GM23338 (cell line): ENCODE measurements at regions not wholly inside any gene's neighbourhood (a gene's known extent, or its start where the extent isn't known, plus 50 kb on each side); places are given as distances from the start of the nearest gene placed in this dataset.

Experiments
- ATAC-seq: fragments of 200-7000 bp; cut with Tn5 transposase; 3 replicates; pipeline ENCODE4 v1.9.1; 2020
- DNase-seq: peaks from one replicate; pipeline ENCODE4 v3.0.0-alpha.2; 2015; ENCODE audit warnings: low spot score
- H2AFZ ChIP-seq: fragments of 200-600 bp; sonication (generic); 2 replicates; pipeline ENCODE4 v1.8.0; 2016; ENCODE audit warnings: antibody characterized with exemption, mild to moderate bottlenecking, moderate library complexity
- H3F3A ChIP-seq: fragments of 200-600 bp; sonication (generic); replicated peaks from 2 replicates; pipeline ENCODE4 v1.8.0; 2017; ENCODE audit warnings: antibody characterized with exemption, mixed run types, low read depth
- H3K27ac ChIP-seq: fragments of 200-600 bp; sonication (generic); 2 replicates; pipeline ENCODE4 v1.6.1; 2016; ENCODE audit warnings: low read depth
- H3K27me3 ChIP-seq: fragments of 200-600 bp; sonication (generic); 2 replicates; pipeline ENCODE4 v1.8.0; 2016; ENCODE audit warnings: mild to moderate bottlenecking, mixed run types, moderate library complexity; ENCODE audit not compliant: insufficient read depth
- H3K36me3 ChIP-seq: fragments of 200-600 bp; sonication (generic); 2 replicates; pipeline ENCODE4 v1.8.0; 2016; ENCODE audit warnings: mild to moderate bottlenecking; ENCODE audit not compliant: insufficient read depth
- H3K4me1 ChIP-seq: fragments of 200-600 bp; sonication (generic); 2 replicates; pipeline ENCODE4 v1.8.0; 2016; ENCODE audit warnings: mild to moderate bottlenecking, moderate library complexity; ENCODE audit not compliant: insufficient read depth
- H3K4me2 ChIP-seq: fragments of 200-600 bp; sonication (generic); 2 replicates; pipeline ENCODE4 v1.7.1; 2017; ENCODE audit warnings: mixed run types
- H3K4me3 ChIP-seq: fragments of 200-600 bp; sonication (generic); 2 replicates; pipeline ENCODE4 v1.6.1; 2016; ENCODE audit warnings: mixed run types
- H3K79me2 ChIP-seq: fragments of 200-600 bp; sonication (generic); replicated peaks from 2 replicates; pipeline ENCODE4 v1.8.0; 2017; ENCODE audit warnings: mild to moderate bottlenecking; ENCODE audit not compliant: insufficient read depth
- H3K9me2 ChIP-seq: fragments of 200-600 bp; sonication (generic); 2 replicates; pipeline ENCODE4 v1.8.0; 2017; ENCODE audit not compliant: insufficient read depth
- H4K20me1 ChIP-seq: fragments of 200-600 bp; sonication (generic); replicated peaks from 2 replicates; pipeline ENCODE4 v1.8.0; 2017; ENCODE audit warnings: mild to moderate bottlenecking; ENCODE audit not compliant: insufficient read depth
- H3K27ac Mint-ChIP-seq: 2 replicates; pipeline ENCODE4 v1.8.0; 2020; ENCODE audit warnings: inconsistent platforms, mild to moderate bottlenecking, moderate library complexity, mixed read lengths
- H3K27me3 Mint-ChIP-seq: 3 replicates; pipeline ENCODE4 v1.8.0; 2022; ENCODE audit warnings: low read depth, mild to moderate bottlenecking, moderate library complexity, mixed read lengths, inconsistent platforms; ENCODE audit not compliant: insufficient read depth, poor library complexity
- H3K36me3 Mint-ChIP-seq: 3 replicates; pipeline ENCODE4 v1.8.0; 2021; ENCODE audit warnings: low read depth, mild to moderate bottlenecking, inconsistent platforms, moderate library complexity, mixed read lengths
- H3K4me1 Mint-ChIP-seq: 3 replicates; pipeline ENCODE4 v1.8.0; 2020; ENCODE audit warnings: mild to moderate bottlenecking, inconsistent platforms, mixed read lengths
- H3K4me3 Mint-ChIP-seq: 3 replicates; pipeline ENCODE4 v1.8.0; 2021; ENCODE audit warnings: moderate library complexity, mild to moderate bottlenecking, inconsistent platforms, mixed read lengths
- H3K9me3 Mint-ChIP-seq: 3 replicates; pipeline ENCODE4 v1.8.0; 2020; ENCODE audit warnings: moderate library complexity, mild to moderate bottlenecking, inconsistent platforms, mixed read lengths
- EZH2 ChIP-seq: fragments of 200-600 bp; sonication (generic); IDR thresholded peaks from one replicate; pipeline ENCODE4 v1.8.0; 2017; ENCODE audit warnings: antibody characterized with exemption, mild to moderate bottlenecking, low read depth; ENCODE audit not compliant: unreplicated experiment
- JUNB ChIP-seq: IDR thresholded peaks from one replicate; pipeline ENCODE4 v1.6.1; 2016; ENCODE audit warnings: antibody characterized with exemption; ENCODE audit not compliant: unreplicated experiment
- NANOG ChIP-seq: IDR thresholded peaks from 2 replicates; pipeline ENCODE4 v1.6.1; 2016; ENCODE audit warnings: antibody characterized with exemption, borderline replicate concordance
- POLR2AphosphoS5 ChIP-seq: IDR thresholded peaks from 2 replicates; pipeline ENCODE4 v1.6.1; 2016; ENCODE audit warnings: antibody characterized with exemption, low read depth
- STAT1 ChIP-seq: IDR thresholded peaks from one replicate; pipeline ENCODE4 v1.6.1; 2016; ENCODE audit warnings: antibody characterized with exemption; ENCODE audit not compliant: unreplicated experiment
- ZNF331 ChIP-seq: fragments of 250-450 bp; sonication (Bioruptor Pico); IDR thresholded peaks from 2 replicates; pipeline ENCODE4 v1.5.0; 2020; ENCODE audit warnings: low read depth, mild to moderate bottlenecking, moderate library complexity
- TF ChIP-seq, protein P1 (sequence below), 2 experiments: fragments of 200-600 bp in 1 of 2; sonication (generic) in 1 of 2; conservative IDR thresholded peaks; 2 replicates each; pipeline versions ENCODE4 v1.5.1 to v1.6.1; 2016 to 2017; ENCODE audit warnings: antibody characterized with exemption in 2 of 2, low read depth in 2 of 2, mild to moderate bottlenecking in 2 of 2, moderate library complexity in 1 of 2
- TF ChIP-seq, protein P2 (sequence below): fragments of 250-450 bp; sonication (Bioruptor Pico); IDR thresholded peaks from 2 replicates; pipeline ENCODE4 v1.5.0; 2020; ENCODE audit warnings: mild to moderate bottlenecking, moderate library complexity
- TF ChIP-seq, protein P3 (sequence below): IDR thresholded peaks from 2 replicates; pipeline ENCODE4 v1.6.1; 2016; ENCODE audit warnings: antibody characterized with exemption

DNA sequence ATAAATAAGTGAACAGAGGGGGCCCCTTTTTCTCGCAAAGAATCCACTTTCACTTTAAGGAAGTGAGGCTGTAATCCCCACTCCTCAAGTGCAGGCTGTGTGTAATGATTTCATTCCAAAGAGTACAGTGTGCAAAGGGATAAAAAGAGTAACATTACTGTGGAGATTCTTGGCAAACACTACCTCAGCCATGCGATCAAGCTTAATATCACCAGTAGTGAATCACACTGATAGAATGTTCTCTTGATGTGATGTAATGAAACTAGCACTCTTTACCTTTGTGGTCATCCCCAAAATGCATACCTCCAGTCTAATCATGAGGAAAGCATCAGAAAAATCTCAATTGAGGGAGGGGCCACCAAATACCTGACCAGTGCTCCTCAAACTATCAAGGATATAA lies 246.1 kb upstream of the CHORDC1 start:
- no peaks in the 10 kb centered on the region for H3K4me1 ChIP-seq
- Mint-ChIP-seq H3K4me3 (no peak overlapping the region), H3K36me3 (no peaks in the 10 kb centered on the region), H3K27me3 (no peaks in the 10 kb centered on the region), H3K4me1 (no peaks in the 10 kb centered on the region), H3K9me3 (no peaks in the 10 kb centered on the region), H3K27ac (no peak overlapping the region)
- H3K27ac ChIP-seq = no peak overlapping the region
- no peaks in the 10 kb centered on the region for H3K9me2 ChIP-seq
- no peak overlapping the region for H2AFZ ChIP-seq
- ATAC-seq = no peak
- no peaks in the 10 kb centered on the region for H3K27me3 ChIP-seq
- TF ChIP-seq NANOG = no peak
- TF ChIP-seq STAT1 = no peak
- TF ChIP-seq EZH2 = no peak
- TF ChIP-seq, protein P1, sequence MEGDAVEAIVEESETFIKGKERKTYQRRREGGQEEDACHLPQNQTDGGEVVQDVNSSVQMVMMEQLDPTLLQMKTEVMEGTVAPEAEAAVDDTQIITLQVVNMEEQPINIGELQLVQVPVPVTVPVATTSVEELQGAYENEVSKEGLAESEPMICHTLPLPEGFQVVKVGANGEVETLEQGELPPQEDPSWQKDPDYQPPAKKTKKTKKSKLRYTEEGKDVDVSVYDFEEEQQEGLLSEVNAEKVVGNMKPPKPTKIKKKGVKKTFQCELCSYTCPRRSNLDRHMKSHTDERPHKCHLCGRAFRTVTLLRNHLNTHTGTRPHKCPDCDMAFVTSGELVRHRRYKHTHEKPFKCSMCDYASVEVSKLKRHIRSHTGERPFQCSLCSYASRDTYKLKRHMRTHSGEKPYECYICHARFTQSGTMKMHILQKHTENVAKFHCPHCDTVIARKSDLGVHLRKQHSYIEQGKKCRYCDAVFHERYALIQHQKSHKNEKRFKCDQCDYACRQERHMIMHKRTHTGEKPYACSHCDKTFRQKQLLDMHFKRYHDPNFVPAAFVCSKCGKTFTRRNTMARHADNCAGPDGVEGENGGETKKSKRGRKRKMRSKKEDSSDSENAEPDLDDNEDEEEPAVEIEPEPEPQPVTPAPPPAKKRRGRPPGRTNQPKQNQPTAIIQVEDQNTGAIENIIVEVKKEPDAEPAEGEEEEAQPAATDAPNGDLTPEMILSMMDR (conservative IDR thresholded peaks at IDR 0.05; ENCODE audit: low read depth in 2 of 2) = no peak
- no peak for TF ChIP-seq JUNB
- TF ChIP-seq, protein P2, sequence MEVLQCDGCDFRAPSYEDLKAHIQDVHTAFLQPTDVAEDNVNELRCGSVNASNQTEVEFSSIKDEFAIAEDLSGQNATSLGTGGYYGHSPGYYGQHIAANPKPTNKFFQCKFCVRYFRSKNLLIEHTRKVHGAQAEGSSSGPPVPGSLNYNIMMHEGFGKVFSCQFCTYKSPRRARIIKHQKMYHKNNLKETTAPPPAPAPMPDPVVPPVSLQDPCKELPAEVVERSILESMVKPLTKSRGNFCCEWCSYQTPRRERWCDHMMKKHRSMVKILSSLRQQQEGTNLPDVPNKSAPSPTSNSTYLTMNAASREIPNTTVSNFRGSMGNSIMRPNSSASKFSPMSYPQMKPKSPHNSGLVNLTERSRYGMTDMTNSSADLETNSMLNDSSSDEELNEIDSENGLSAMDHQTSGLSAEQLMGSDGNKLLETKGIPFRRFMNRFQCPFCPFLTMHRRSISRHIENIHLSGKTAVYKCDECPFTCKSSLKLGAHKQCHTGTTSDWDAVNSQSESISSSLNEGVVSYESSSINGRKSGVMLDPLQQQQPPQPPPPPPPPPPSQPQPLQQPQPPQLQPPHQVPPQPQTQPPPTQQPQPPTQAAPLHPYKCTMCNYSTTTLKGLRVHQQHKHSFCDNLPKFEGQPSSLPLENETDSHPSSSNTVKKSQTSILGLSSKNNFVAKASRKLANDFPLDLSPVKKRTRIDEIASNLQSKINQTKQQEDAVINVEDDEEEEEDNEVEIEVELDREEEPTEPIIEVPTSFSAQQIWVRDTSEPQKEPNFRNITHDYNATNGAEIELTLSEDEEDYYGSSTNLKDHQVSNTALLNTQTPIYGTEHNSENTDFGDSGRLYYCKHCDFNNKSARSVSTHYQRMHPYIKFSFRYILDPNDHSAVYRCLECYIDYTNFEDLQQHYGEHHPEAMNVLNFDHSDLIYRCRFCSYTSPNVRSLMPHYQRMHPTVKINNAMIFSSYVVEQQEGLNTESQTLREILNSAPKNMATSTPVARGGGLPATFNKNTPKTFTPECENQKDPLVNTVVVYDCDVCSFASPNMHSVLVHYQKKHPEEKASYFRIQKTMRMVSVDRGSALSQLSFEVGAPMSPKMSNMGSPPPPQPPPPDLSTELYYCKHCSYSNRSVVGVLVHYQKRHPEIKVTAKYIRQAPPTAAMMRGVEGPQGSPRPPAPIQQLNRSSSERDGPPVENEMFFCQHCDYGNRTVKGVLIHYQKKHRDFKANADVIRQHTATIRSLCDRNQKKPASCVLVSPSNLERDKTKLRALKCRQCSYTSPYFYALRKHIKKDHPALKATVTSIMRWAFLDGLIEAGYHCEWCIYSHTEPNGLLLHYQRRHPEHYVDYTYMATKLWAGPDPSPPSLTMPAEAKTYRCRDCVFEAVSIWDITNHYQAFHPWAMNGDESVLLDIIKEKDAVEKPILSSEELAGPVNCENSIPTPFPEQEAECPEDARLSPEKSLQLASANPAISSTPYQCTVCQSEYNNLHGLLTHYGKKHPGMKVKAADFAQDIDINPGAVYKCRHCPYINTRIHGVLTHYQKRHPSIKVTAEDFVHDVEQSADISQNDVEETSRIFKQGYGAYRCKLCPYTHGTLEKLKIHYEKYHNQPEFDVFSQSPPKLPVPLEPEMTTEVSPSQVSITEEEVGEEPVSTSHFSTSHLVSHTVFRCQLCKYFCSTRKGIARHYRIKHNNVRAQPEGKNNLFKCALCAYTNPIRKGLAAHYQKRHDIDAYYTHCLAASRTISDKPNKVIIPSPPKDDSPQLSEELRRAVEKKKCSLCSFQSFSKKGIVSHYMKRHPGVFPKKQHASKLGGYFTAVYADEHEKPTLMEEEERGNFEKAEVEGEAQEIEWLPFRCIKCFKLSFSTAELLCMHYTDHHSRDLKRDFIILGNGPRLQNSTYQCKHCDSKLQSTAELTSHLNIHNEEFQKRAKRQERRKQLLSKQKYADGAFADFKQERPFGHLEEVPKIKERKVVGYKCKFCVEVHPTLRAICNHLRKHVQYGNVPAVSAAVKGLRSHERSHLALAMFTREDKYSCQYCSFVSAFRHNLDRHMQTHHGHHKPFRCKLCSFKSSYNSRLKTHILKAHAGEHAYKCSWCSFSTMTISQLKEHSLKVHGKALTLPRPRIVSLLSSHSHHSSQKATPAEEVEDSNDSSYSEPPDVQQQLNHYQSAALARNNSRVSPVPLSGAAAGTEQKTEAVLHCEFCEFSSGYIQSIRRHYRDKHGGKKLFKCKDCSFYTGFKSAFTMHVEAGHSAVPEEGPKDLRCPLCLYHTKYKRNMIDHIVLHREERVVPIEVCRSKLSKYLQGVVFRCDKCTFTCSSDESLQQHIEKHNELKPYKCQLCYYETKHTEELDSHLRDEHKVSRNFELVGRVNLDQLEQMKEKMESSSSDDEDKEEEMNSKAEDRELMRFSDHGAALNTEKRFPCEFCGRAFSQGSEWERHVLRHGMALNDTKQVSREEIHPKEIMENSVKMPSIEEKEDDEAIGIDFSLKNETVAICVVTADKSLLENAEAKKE (CRISPR knock-in tag) = no peak
- no peak for TF ChIP-seq POLR2AphosphoS5
- TF ChIP-seq, protein P3, sequence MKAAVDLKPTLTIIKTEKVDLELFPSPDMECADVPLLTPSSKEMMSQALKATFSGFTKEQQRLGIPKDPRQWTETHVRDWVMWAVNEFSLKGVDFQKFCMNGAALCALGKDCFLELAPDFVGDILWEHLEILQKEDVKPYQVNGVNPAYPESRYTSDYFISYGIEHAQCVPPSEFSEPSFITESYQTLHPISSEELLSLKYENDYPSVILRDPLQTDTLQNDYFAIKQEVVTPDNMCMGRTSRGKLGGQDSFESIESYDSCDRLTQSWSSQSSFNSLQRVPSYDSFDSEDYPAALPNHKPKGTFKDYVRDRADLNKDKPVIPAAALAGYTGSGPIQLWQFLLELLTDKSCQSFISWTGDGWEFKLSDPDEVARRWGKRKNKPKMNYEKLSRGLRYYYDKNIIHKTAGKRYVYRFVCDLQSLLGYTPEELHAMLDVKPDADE = no peak
- TF ChIP-seq ZNF331 = no peak
- H4K20me1 ChIP-seq = no peaks in the 10 kb centered on the region
- no peak for DNase-seq
- no peaks in the 10 kb centered on the region for H3K79me2 ChIP-seq
- H3K36me3 ChIP-seq = no peaks in the 10 kb centered on the region
- no peak overlapping the region for H3K4me2 ChIP-seq
- no peaks in the 10 kb centered on the region for H3F3A ChIP-seq
- H3K4me3 ChIP-seq = no peak overlapping the region
